ENCODE measurements at regions not wholly inside any gene's neighbourhood (a gene's known extent, or its start where the extent isn't known, plus 50 kb on each side); places are given as distances from the start of the nearest gene placed in this dataset.

DNA sequence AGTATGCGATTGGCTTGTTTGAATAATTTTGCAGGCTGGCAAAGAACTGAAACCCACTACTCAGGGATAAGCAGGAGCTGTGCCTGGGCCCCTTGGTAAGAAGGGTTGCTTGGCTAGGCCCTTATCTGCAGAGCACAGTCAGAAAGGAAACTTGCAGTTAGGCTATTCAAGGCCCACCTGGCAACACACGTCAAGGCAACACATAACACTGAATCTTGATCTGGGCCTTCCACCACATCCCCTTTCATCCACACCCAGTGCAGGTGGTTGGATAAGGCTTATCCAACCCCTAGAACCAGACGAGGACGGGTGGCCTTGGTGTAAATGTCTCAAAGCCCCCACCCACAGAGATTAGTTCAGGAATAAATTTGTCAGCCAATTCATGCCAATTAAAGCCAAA lies 72.8 kb upstream of the NEIL3 start:
- H3K4me1 Mint-ChIP-seq (ENCODE audit: low read depth, unreplicated experiment): no peaks in the 10 kb centered on the region
- H3K27me3 Mint-ChIP-seq (ENCODE audit: insufficient read depth, unreplicated experiment): peaks cover under 1% of the 10 kb centered on the region
- no peaks in the 10 kb centered on the region for H3K36me3 Mint-ChIP-seq (ENCODE audit: insufficient read depth, unreplicated experiment)
- BruUV-seq (replicated peaks): no TSS peak
- no peak overlapping the region for H3K4me3 Mint-ChIP-seq (ENCODE audit: unreplicated experiment)
- no peaks in the 10 kb centered on the region for H3K36me3 ChIP-seq (ENCODE audit: control insufficient read depth, insufficient read depth, low read length)
- intact Hi-C loops (cut with micrococcal nuclease; ENCODE audit: unreplicated experiment): no loop called here
- no peaks in the 10 kb centered on the region for H3K4me1 ChIP-seq
- DNase-seq: no peak
- no peak overlapping the region for H3K27ac Mint-ChIP-seq (ENCODE audit: unreplicated experiment)
- H3K4me3 ChIP-seq (ENCODE audit: low read depth, low read length): no peak overlapping the region
- CTCF ChIA-PET: no interaction called here
- POLR2A ChIA-PET: no interaction called here
- H3K9me3 ChIP-seq: no peaks in the 10 kb centered on the region
- H3K27me3 ChIP-seq (replicated peaks; ENCODE audit: control insufficient read depth, insufficient read depth, low read length): no peaks in the 10 kb centered on the region
- no peaks in the 10 kb centered on the region for H3K9me3 Mint-ChIP-seq (ENCODE audit: unreplicated experiment)
- TF ChIP-seq CTCF (IDR thresholded peaks at IDR 0.05; ENCODE audit: insufficient read depth in 1 of 2, low read depth in 1 of 2, low read length in 1 of 2, severe bottlenecking in 1 of 2, unreplicated experiment in 1 of 2): no peak

- intact Hi-C loops (cut with micrococcal nuclease; ENCODE audit: unreplicated experiment): no loop called here
- Histone ChIP-seq H3K9me3 (no peaks in the 10 kb centered on the region), H3K4me3 (ENCODE audit: low read depth, low read length) (no peak overlapping the region), H3K4me1 (no peaks in the 10 kb centered on the region), H3K27me3 (replicated peaks; ENCODE audit: control insufficient read depth, insufficient read depth, low read length) (no peaks in the 10 kb centered on the region), H3K36me3 (ENCODE audit: control insufficient read depth, insufficient read depth, low read length) (no peaks in the 10 kb centered on the region)
- no TSS peak for BruUV-seq (replicated peaks)
- TF ChIP-seq CTCF (IDR thresholded peaks at IDR 0.05; ENCODE audit: insufficient read depth in 1 of 2, low read depth in 1 of 2, low read length in 1 of 2, severe bottlenecking in 1 of 2, unreplicated experiment in 1 of 2): no peak
- no peak for DNase-seq
- H3K27me3 Mint-ChIP-seq (ENCODE audit: insufficient read depth, unreplicated experiment): no peaks in the 10 kb centered on the region
- CTCF ChIA-PET: no interaction called here
- H3K27ac Mint-ChIP-seq (ENCODE audit: unreplicated experiment): no peak overlapping the region
- H3K36me3 Mint-ChIP-seq (ENCODE audit: insufficient read depth, unreplicated experiment): no peaks in the 10 kb centered on the region
- no peaks in the 10 kb centered on the region for H3K9me3 Mint-ChIP-seq (ENCODE audit: unreplicated experiment)
- H3K4me1 Mint-ChIP-seq (ENCODE audit: low read depth, unreplicated experiment): no peaks in the 10 kb centered on the region
- H3K4me3 Mint-ChIP-seq (ENCODE audit: unreplicated experiment): no peak overlapping the region
- POLR2A ChIA-PET: no interaction called here
These were observed 72.4 kb upstream of the NEIL3 start for GRCh38 chr4:177237291-177237690.

DNA sequence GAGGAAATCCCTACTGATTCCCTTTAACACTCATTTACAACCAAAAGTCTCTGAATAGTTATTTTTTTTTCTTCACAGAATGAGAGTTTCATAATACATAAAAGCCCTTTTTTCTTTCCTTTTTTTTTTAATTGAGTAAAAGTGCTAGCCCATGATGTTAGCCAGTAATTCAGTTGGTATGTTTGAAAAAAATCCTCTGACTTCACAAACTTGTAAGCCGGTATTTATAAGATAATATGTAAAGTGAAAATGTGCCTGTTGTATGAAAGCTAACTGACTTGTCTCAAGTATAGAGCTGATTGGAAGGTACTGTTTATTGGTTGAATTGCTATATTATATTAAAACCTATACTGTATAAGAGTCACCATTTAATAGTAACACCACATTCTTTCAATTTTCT lies 70.2 kb upstream of the NEIL3 start:
- Mint-ChIP-seq H3K27me3 (ENCODE audit: insufficient read depth, unreplicated experiment) (peaks cover 2% of the 10 kb centered on the region), H3K4me3 (ENCODE audit: unreplicated experiment) (no peak overlapping the region), H3K27ac (ENCODE audit: unreplicated experiment) (no peak overlapping the region), H3K36me3 (ENCODE audit: insufficient read depth, unreplicated experiment) (no peaks in the 10 kb centered on the region), H3K9me3 (ENCODE audit: unreplicated experiment) (no peaks in the 10 kb centered on the region), H3K4me1 (ENCODE audit: low read depth, unreplicated experiment) (no peaks in the 10 kb centered on the region)
- Histone ChIP-seq H3K4me1 (no peaks in the 10 kb centered on the region), H3K27me3 (replicated peaks; ENCODE audit: control insufficient read depth, insufficient read depth, low read length) (no peaks in the 10 kb centered on the region), H3K36me3 (ENCODE audit: control insufficient read depth, insufficient read depth, low read length) (no peaks in the 10 kb centered on the region), H3K4me3 (ENCODE audit: low read depth, low read length) (no peak overlapping the region), H3K9me3 (no peaks in the 10 kb centered on the region)
- no peak for DNase-seq
- no peak for TF ChIP-seq CTCF (IDR thresholded peaks at IDR 0.05; ENCODE audit: insufficient read depth in 1 of 2, low read depth in 1 of 2, low read length in 1 of 2, severe bottlenecking in 1 of 2, unreplicated experiment in 1 of 2)
- intact Hi-C loops (cut with micrococcal nuclease; ENCODE audit: unreplicated experiment): no loop called here
- CTCF ChIA-PET: no interaction called here
- POLR2A ChIA-PET: no interaction called here
- BruUV-seq (replicated peaks): no TSS peak
